Uterus (tissue), 3 donors: ENCODE measurements at regions not wholly inside any gene's neighbourhood (a gene's known extent, or its start where the extent isn't known, plus 50 kb on each side); places are given as distances from the start of the nearest gene placed in this dataset.

ENCODE experiments used
- DNase-seq, 2 donors: peaks; one replicate each; pipeline ENCODE4 v3.0.0-alpha.2; 2019 to 2020
- H3K27ac ChIP-seq, 2 donors: fragments of 200-600 bp; sonication (generic); 1 replicate in 1 of 2; 2 replicates in 1 of 2; pipeline ENCODE4 v1.5.1; 2016 to 2018
- H3K27me3 ChIP-seq, 2 donors: fragments of 200-600 bp; sonication (generic); one replicate each; pipeline ENCODE4 v1.5.1; 2018 to 2019; ENCODE audit warnings: control low read depth in 1 of 2
- H3K36me3 ChIP-seq, 2 donors: fragments of 200-600 bp; sonication (generic); one replicate each; pipeline ENCODE4 v1.5.1; 2019; ENCODE audit warnings: control low read depth in 1 of 2
- H3K4me1 ChIP-seq, 2 donors: fragments of 200-600 bp; sonication (generic); one replicate each; pipeline ENCODE4 v1.5.1; 2018 to 2019; ENCODE audit warnings: control low read depth in 1 of 2
- H3K4me3 ChIP-seq, 2 donors: fragments of 200-600 bp; sonication (generic); 1 replicate in 1 of 2; 2 replicates in 1 of 2; pipeline ENCODE4 v1.5.1; 2018 to 2019; ENCODE audit warnings: mild to moderate bottlenecking in 1 of 2
- H3K9me3 ChIP-seq, 2 donors: fragments of 200-600 bp; sonication (generic); one replicate each; pipeline ENCODE4 v1.5.1; 2019; ENCODE audit warnings: control low read depth in 1 of 2
- CTCF ChIP-seq, 4 experiments: fragments of 200-600 bp in 2 of 4; fragments of 450-650 bp in 2 of 4; sonication (generic) in 2 of 4; IDR thresholded peaks; one replicate each; pipeline ENCODE4 v1.5.1; 2016 to 2019; ENCODE audit warnings: antibody characterized with exemption in 4 of 4, mild to moderate bottlenecking in 2 of 4, moderate library complexity in 1 of 4
- POLR2A ChIP-seq, 2 donors: fragments of 450-650 bp; IDR thresholded peaks; one replicate each; pipeline ENCODE4 v1.6.1; 2016; ENCODE audit warnings: antibody characterized with exemption in 2 of 2, mild to moderate bottlenecking in 1 of 2, moderate library complexity in 1 of 2
- intact Hi-C: fragments of 100-400 bp; cut with DNase I; formaldehyde crosslinking; loops from one replicate; pipeline ENCODE4 v1.15.1; 2023; ENCODE audit warnings: low total_unique reads
- donor health status: DM: yes; HTN: yes; CAD: no.

GRCh38 chr7:10721289-10721688 lies 252.4 kb upstream of the PHF14 start:
- DNase-seq: no peak
- Histone ChIP-seq H3K4me3 (no peak overlapping the region), H3K9me3 (no peaks in the 10 kb centered on the region), H3K27ac (no peak overlapping the region), H3K27me3 (no peaks in the 10 kb centered on the region), H3K36me3 (no peaks in the 10 kb centered on the region), H3K4me1 (no peaks in the 10 kb centered on the region)
- intact Hi-C loops: no loop called here
- TF ChIP-seq CTCF (IDR thresholded peaks at IDR 0.05) (no peak), POLR2A (IDR thresholded peaks at IDR 0.05) (no peak)

- TF ChIP-seq POLR2A (IDR thresholded peaks at IDR 0.05): no peak
- no peak for TF ChIP-seq CTCF (IDR thresholded peaks at IDR 0.05)
These were observed 249.8 kb upstream of the PHF14 start for GRCh38 chr7:10723832-10724231.

GRCh38 chr7:10724449-10724848 lies 249.2 kb upstream of the PHF14 start:
- intact Hi-C loops: no loop called here
- H3K4me1 ChIP-seq: no peaks in the 10 kb centered on the region
- H3K36me3 ChIP-seq: no peaks in the 10 kb centered on the region
- TF ChIP-seq POLR2A (IDR thresholded peaks at IDR 0.05) (no peak), CTCF (IDR thresholded peaks at IDR 0.05) (no peak)
- no peak overlapping the region for H3K4me3 ChIP-seq
- no peaks in the 10 kb centered on the region for H3K27me3 ChIP-seq
- DNase-seq: no peak
- no peak overlapping the region for H3K27ac ChIP-seq
- H3K9me3 ChIP-seq: no peaks in the 10 kb centered on the region

More at GRCh38 chr7:10723832-10724231, 249.8 kb upstream of the PHF14 start:
- Histone ChIP-seq H3K9me3 (no peaks in the 10 kb centered on the region), H3K4me3 (no peak overlapping the region), H3K27ac (no peak overlapping the region), H3K27me3 (no peaks in the 10 kb centered on the region), H3K4me1 (no peaks in the 10 kb centered on the region), H3K36me3 (no peaks in the 10 kb centered on the region)
- intact Hi-C loops: no loop called here
- no peak for DNase-seq

GRCh38 chr7:10727636-10728035 lies 246.0 kb upstream of the PHF14 start:
- Histone ChIP-seq H3K36me3 (no peaks in the 10 kb centered on the region), H3K27ac (no peak overlapping the region), H3K27me3 (no peaks in the 10 kb centered on the region), H3K4me1 (no peaks in the 10 kb centered on the region), H3K4me3 (no peak overlapping the region), H3K9me3 (no peaks in the 10 kb centered on the region)
- intact Hi-C loops: no loop called here
- TF ChIP-seq CTCF (IDR thresholded peaks at IDR 0.05) (no peak), POLR2A (IDR thresholded peaks at IDR 0.05) (no peak)
- DNase-seq: no peak

GRCh38 chr7:10731253-10731773 lies 242.4 kb upstream of the PHF14 start:
- TF ChIP-seq POLR2A (IDR thresholded peaks at IDR 0.05) (no peak), CTCF (IDR thresholded peaks at IDR 0.05) (no peak)
- intact Hi-C loops: no loop called here
- no peaks in the 10 kb centered on the region for H3K9me3 ChIP-seq
- H3K27ac ChIP-seq: no peak overlapping the region
- H3K27me3 ChIP-seq: no peaks in the 10 kb centered on the region
- H3K4me3 ChIP-seq: no peak overlapping the region
- no peaks in the 10 kb centered on the region for H3K36me3 ChIP-seq
- no peak for DNase-seq
- H3K4me1 ChIP-seq: no peaks in the 10 kb centered on the region
